Left lung (tissue), 4 donors: ENCODE measurements at regions not wholly inside any gene's neighbourhood (a gene's known extent, or its start where the extent isn't known, plus 50 kb on each side); places are given as distances from the start of the nearest gene placed in this dataset.
A peak's percentile ranks its signal among the peaks of the same experiment; 100 is the strongest.

Source experiments
- ATAC-seq: fragments of 200-7000 bp; cut with Tn5 transposase; one replicate; pipeline ENCODE4 v1.9.1; 2020; ENCODE audit warnings: moderate library complexity
- DNase-seq, 4 donors: peaks; one replicate each; pipeline ENCODE4 v3.0.0-alpha.2; 2013 to 2020
- H3K27ac ChIP-seq, 2 donors: fragments of 200-600 bp; sonication (generic) in 1 of 2; one replicate each; pipeline versions ENCODE4 v1.5.0 to v1.8.0; 2020 to 2021
- H3K27me3 ChIP-seq, 2 donors: fragments of 200-600 bp; sonication (generic) in 1 of 2; one replicate each; pipeline versions ENCODE4 v1.5.0 to v1.8.0; 2020 to 2021
- H3K36me3 ChIP-seq, 2 donors: fragments of 200-600 bp; sonication (generic) in 1 of 2; one replicate each; pipeline versions ENCODE4 v1.5.0 to v1.8.0; 2020 to 2021
- H3K4me1 ChIP-seq, 2 donors: fragments of 200-600 bp; one replicate each; pipeline ENCODE4 v1.8.0; 2021
- H3K4me3 ChIP-seq, 2 donors: fragments of 200-600 bp; sonication (generic) in 1 of 2; one replicate each; pipeline versions ENCODE4 v1.5.0 to v1.8.0; 2020 to 2021; ENCODE audit warnings: mild to moderate bottlenecking in 1 of 2
- H3K9me3 ChIP-seq, 2 donors: fragments of 200-600 bp; sonication (generic) in 1 of 2; one replicate each; pipeline versions ENCODE4 v1.5.0 to v1.8.0; 2020 to 2021
- CTCF ChIP-seq, 2 donors: fragments of 200-600 bp; sonication (generic) in 1 of 2; IDR thresholded peaks; one replicate each; pipeline versions ENCODE4 v1.5.0 to v1.8.0; 2021; ENCODE audit warnings: antibody characterized with exemption in 2 of 2
- intact Hi-C, 2 donors: fragments of 100-400 bp; cut with DNase I; formaldehyde crosslinking; loops; one replicate each; pipeline versions ENCODE4 v1.11.2 to v1.14.2; 2022
- donor health status: DM: no; HTN: yes; CAD: no.
- donor health status: DM: no; HTN: no; CAD: no.

- intact Hi-C loops = no loop called here
- Histone ChIP-seq H3K4me1 (no peaks in the 10 kb centered on the region), H3K36me3 (no peaks in the 10 kb centered on the region), H3K4me3 (no peak overlapping the region), H3K27ac (peak overlapping the region in 1 of 2 donors; percentile 39), H3K9me3 (no peaks in the 10 kb centered on the region), H3K27me3 (peaks cover 0 to 7% of the 10 kb centered on the region in 2 donors)
- TF ChIP-seq CTCF (IDR thresholded peaks at IDR 0.05) = no peak
- ATAC-seq (peak; percentile 48), DNase-seq (no peak)
Observed at GRCh38 chr2:45190481-45190942, 181.3 kb upstream of the SIX2 start.

- Histone ChIP-seq H3K27me3 (peaks cover 0 to 7% of the 10 kb centered on the region in 2 donors), H3K4me3 (no peak overlapping the region), H3K4me1 (no peaks in the 10 kb centered on the region), H3K27ac (no peak overlapping the region), H3K9me3 (no peaks in the 10 kb centered on the region), H3K36me3 (no peaks in the 10 kb centered on the region)
- no peak for TF ChIP-seq CTCF (IDR thresholded peaks at IDR 0.05)
- DNase-seq (no peak), ATAC-seq (no peak)
- intact Hi-C loops = no loop called here
Observed at GRCh38 chr2:45184606-45185005, 175.4 kb upstream of the SIX2 start.

- ATAC-seq = no peak
- intact Hi-C loops = no loop called here
- no peak for TF ChIP-seq CTCF (IDR thresholded peaks at IDR 0.05)
Observed at GRCh38 chr2:45182667-45183295, 173.5 kb upstream of the SIX2 start.

GRCh38 chr2:45180779-45181178, 171.5 kb upstream of the SIX2 start:
- TF ChIP-seq CTCF (IDR thresholded peaks at IDR 0.05) = no peak
- no peak for ATAC-seq
- DNase-seq = no peak
- H3K27me3 ChIP-seq = peaks cover 0 to 9% of the 10 kb centered on the region in 2 donors
- no peaks in the 10 kb centered on the region for H3K4me1 ChIP-seq
- H3K4me3 ChIP-seq = no peak overlapping the region
- intact Hi-C loops = no loop called here
- no peaks in the 10 kb centered on the region for H3K9me3 ChIP-seq
- H3K36me3 ChIP-seq = no peaks in the 10 kb centered on the region
- no peak overlapping the region for H3K27ac ChIP-seq

More at GRCh38 chr2:45182667-45183295, 173.5 kb upstream of the SIX2 start:
- DNase-seq = no peak
- H3K27ac ChIP-seq = no peak overlapping the region
- H3K9me3 ChIP-seq = no peaks in the 10 kb centered on the region
- no peaks in the 10 kb centered on the region for H3K36me3 ChIP-seq
- peaks cover 0 to 9% of the 10 kb centered on the region in 2 donors for H3K27me3 ChIP-seq
- no peaks in the 10 kb centered on the region for H3K4me1 ChIP-seq
- H3K4me3 ChIP-seq = no peak overlapping the region

GRCh38 chr2:45180033-45180746, 170.9 kb upstream of the SIX2 start:
- no peak for TF ChIP-seq CTCF (IDR thresholded peaks at IDR 0.05)
- Histone ChIP-seq H3K4me3 (no peak overlapping the region), H3K27me3 (peaks cover 0 to 12% of the 10 kb centered on the region in 2 donors), H3K4me1 (no peaks in the 10 kb centered on the region), H3K36me3 (no peaks in the 10 kb centered on the region), H3K27ac (no peak overlapping the region), H3K9me3 (no peaks in the 10 kb centered on the region)
- DNase-seq (peak in 1 of 4 donors; percentile 50), ATAC-seq (no peak)
- intact Hi-C loops = no loop called here
